ENCODE measurements at regions not wholly inside any gene's neighbourhood (a gene's known extent, or its start where the extent isn't known, plus 50 kb on each side); places are given as distances from the start of the nearest gene placed in this dataset.

GRCh38 chr6:170038251-170038650, 252.6 kb downstream of the DLL1 start:
- TF ChIP-seq POLR2AphosphoS5 (IDR thresholded peaks at IDR 0.05; ENCODE audit: low read depth, low read length) (no peak), TAF1 (IDR thresholded peaks at IDR 0.05; ENCODE audit: borderline replicate concordance, insufficient read depth, low read length) (no peak), FOXP2 (optimal IDR thresholded peaks at IDR 0.05; ENCODE audit: borderline replicate concordance, extremely low read depth, extremely low read length, insufficient read depth) (no peak), REST (IDR thresholded peaks at IDR 0.05; ENCODE audit: insufficient read depth in 1 of 2, low read depth in 2 of 2, low read length in 2 of 2) (no peak), SIN3A (IDR thresholded peaks at IDR 0.05; ENCODE audit: borderline replicate concordance, insufficient read depth, low read length) (no peak)

GRCh38 chr6:170037541-170038250, 253.2 kb downstream of the DLL1 start:
- TF ChIP-seq TAF1 (IDR thresholded peaks at IDR 0.05; ENCODE audit: borderline replicate concordance, insufficient read depth, low read length), result no peak
- no peak for TF ChIP-seq SIN3A (IDR thresholded peaks at IDR 0.05; ENCODE audit: borderline replicate concordance, insufficient read depth, low read length)
- no peak for TF ChIP-seq FOXP2 (optimal IDR thresholded peaks at IDR 0.05; ENCODE audit: borderline replicate concordance, extremely low read depth, extremely low read length, insufficient read depth)
- no peak for TF ChIP-seq REST (IDR thresholded peaks at IDR 0.05; ENCODE audit: insufficient read depth in 1 of 2, low read depth in 2 of 2, low read length in 2 of 2)
- TF ChIP-seq POLR2AphosphoS5 (IDR thresholded peaks at IDR 0.05; ENCODE audit: low read depth, low read length), result no peak

GRCh38 chr6:170036916-170037315, 254.0 kb downstream of the DLL1 start:
- TF ChIP-seq TAF1 (IDR thresholded peaks at IDR 0.05; ENCODE audit: borderline replicate concordance, insufficient read depth, low read length) (no peak), FOXP2 (optimal IDR thresholded peaks at IDR 0.05; ENCODE audit: borderline replicate concordance, extremely low read depth, extremely low read length, insufficient read depth) (no peak), REST (IDR thresholded peaks at IDR 0.05; ENCODE audit: insufficient read depth in 1 of 2, low read depth in 2 of 2, low read length in 2 of 2) (no peak), POLR2AphosphoS5 (IDR thresholded peaks at IDR 0.05; ENCODE audit: low read depth, low read length) (no peak), SIN3A (IDR thresholded peaks at IDR 0.05; ENCODE audit: borderline replicate concordance, insufficient read depth, low read length) (no peak)

- no peak for TF ChIP-seq TAF1 (IDR thresholded peaks at IDR 0.05; ENCODE audit: borderline replicate concordance, insufficient read depth, low read length)
- TF ChIP-seq POLR2AphosphoS5 (IDR thresholded peaks at IDR 0.05; ENCODE audit: low read depth, low read length), result no peak
- no peak for TF ChIP-seq SIN3A (IDR thresholded peaks at IDR 0.05; ENCODE audit: borderline replicate concordance, insufficient read depth, low read length)
- TF ChIP-seq FOXP2 (optimal IDR thresholded peaks at IDR 0.05; ENCODE audit: borderline replicate concordance, extremely low read depth, extremely low read length, insufficient read depth), result no peak
Measured at GRCh38 chr6:170035901-170036304, 255.0 kb downstream of the DLL1 start.

- TF ChIP-seq POLR2AphosphoS5 (IDR thresholded peaks at IDR 0.05; ENCODE audit: low read depth, low read length), result no peak
- TF ChIP-seq FOXP2 (optimal IDR thresholded peaks at IDR 0.05; ENCODE audit: borderline replicate concordance, extremely low read depth, extremely low read length, insufficient read depth), result no peak
- TF ChIP-seq SIN3A (IDR thresholded peaks at IDR 0.05; ENCODE audit: borderline replicate concordance, insufficient read depth, low read length), result no peak
- no peak for TF ChIP-seq REST (IDR thresholded peaks at IDR 0.05; ENCODE audit: insufficient read depth in 1 of 2, low read depth in 2 of 2, low read length in 2 of 2)
- no peak for TF ChIP-seq TAF1 (IDR thresholded peaks at IDR 0.05; ENCODE audit: borderline replicate concordance, insufficient read depth, low read length)
Measured at GRCh38 chr6:170035044-170035443, 255.8 kb downstream of the DLL1 start.
